ENCODE measurements at regions not wholly inside any gene's neighbourhood (a gene's known extent, or its start where the extent isn't known, plus 50 kb on each side); places are given as distances from the start of the nearest gene placed in this dataset.

DNA sequence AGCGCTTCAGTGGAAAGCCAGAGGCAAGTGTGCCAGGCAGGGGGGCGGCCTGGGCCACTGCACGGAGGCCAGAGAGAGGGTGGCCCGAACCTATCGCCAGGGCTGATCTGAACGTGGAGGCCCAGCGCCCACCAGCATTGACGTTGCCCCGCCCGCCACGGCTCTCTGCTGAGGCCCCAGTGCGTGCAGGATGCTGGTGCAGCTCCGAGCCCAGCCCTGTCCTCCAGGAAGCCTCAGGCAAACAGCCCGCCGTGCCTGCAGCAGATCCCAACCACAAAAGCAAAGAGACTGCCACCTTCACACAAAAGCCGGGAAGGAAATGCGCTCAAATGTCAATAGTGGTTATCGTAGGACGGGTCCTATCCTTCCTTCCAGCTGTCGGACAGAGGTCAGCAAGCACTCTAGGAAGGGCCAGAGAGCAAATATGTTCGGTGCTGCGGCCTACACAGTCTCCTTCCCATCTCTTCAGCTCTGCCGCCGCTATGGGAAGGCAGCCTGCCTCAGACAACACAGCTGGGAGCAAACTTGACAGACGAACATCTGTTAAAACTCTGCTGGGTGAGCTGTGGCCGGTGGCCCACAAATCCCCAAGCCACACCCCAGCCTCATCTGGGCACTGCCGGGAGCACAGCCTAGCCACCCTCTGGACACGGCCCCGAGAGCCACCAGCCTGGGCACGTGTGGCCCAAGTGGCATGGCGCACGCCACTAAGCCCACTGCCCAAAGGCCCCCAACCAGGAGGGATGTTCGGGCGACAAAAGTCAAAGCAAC, 146.2 kb downstream of the CRYBB2 start:
- no peak for DNase-seq (ENCODE audit: low read depth in 4 of 4, low spot score in 3 of 4)

DNA sequence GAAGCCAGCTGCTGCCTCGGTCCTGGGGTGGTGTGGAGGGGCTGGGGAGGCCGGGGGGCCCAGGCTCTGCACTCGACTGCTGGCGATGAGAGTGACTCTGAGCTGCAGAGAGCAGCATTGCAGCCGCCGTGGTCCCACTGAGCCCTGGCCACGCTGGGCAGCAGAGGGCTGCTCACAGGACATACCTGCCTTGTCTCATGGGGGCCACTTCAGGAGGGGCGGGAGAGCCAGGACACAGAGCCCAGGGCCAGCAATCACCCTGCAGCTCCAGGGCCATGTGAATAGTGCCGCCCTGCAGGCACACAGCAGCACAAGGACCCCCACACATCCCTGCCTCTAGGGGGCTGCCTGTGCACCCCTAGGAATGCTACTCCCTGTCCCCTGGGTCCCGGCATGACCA, 147.0 kb downstream of the CRYBB2 start:
- no peak for DNase-seq (ENCODE audit: low read depth in 4 of 4, low spot score in 3 of 4)

DNA sequence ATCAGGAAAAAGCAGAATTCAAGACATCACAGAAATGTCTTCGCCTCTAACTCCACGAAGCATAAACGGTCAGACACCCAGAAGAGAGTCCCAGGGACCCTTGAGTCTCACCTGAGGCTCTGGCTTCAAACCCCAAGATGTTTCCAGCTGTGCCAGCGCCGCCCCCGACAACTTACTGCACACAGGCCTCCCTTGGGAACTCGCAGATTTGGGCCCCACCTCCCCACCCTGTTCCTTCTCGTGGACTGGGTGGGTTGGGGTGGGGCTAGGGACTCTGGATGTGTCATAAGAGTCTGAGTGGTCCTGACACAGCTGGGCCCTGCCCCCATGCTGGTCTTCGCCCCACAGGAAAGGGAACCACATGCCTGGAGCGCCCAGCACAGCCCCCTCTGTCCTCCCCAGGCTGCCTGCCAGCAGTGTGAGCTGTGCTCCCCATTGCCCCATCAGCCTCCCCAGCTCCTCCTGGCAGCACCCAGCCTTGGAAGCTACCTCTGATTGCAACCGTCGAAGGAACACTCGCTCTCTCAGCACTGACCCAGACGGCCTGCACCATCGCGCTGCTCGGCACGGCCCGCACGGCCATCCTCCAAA, 147.5 kb downstream of the CRYBB2 start:
- DNase-seq (ENCODE audit: low read depth in 4 of 4, low spot score in 3 of 4): no peak

DNA sequence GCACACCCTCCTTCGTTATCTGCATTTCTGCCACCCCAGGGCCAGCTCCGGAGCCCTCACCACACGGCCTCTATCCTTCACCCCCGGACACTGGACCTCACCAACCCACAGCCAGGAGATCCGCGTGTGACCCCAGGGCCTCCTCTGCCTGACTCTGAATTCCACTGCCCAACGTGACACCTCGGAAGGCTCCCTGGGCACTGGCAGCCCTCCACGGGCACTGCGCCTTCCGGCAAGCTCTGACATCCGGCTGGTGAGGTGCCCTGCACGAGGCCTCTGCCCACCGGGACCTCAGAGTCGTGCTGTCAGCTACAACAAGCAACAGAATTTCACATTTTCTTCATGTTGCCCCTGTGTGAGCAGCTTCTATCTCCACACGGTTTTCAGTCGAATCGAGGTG, 148.3 kb downstream of the CRYBB2 start:
- DNase-seq (ENCODE audit: low read depth in 4 of 4, low spot score in 3 of 4): no peak

DNA sequence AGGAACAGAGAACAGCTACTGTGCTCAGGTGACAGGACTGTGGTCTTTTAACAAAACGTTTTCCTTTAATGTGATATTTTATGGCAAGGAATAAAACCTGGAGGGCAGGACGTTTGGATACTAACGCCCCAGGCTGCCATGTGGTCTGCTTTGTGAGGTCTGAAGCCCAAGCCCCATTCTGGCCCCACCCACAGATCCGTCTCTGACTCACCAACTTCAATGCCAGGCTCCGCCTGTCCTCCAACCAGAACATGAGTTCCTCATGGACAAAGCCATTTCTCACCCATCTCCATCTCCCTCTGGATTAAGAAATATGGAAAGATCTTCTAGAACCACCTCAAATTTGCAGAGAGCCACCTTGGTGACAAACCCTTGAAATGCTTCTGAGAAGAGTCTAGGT, 148.8 kb downstream of the CRYBB2 start:
- no peak for DNase-seq (ENCODE audit: low read depth in 4 of 4, low spot score in 3 of 4)

DNA sequence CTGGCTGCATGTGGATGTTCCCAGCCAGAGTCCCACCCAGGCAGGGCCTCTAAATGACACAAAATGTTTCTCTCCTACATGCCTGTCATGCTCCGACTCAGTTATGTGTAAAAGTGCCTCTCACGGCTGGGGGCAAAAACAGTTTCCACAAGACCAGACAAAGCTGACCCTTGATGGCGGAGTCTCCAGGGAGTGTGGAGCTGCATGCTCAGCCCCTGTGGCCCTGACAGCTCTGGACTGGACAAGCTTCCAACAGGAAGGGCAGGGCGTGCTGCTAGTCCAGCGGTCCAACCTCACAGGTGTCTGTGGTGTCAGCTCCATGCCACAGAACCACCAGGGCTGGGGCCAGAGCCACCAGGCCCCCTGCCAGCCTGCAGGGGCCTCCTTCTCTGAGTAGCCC, 149.6 kb downstream of the CRYBB2 start:
- no peak for DNase-seq (ENCODE audit: low read depth in 4 of 4, low spot score in 3 of 4)

DNA sequence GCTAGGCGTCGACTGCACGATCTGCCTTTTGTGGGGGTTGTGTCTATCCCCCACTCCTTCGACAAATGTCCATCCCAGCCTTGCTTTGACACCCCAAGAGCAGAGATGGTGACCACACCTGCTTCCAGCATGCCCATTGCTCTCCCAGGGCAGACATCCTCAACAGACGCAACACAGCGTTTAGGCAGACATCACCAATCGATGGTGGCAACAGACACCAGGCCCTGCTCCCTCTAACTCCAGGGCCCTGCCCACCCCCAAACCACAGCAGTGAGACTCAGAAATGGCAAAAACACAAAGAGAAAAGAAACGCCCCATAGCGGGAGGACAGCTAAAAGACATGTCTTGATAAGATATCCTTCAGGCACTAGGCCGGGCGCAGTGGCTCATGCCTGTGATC, 150.9 kb downstream of the CRYBB2 start:
- no peak for DNase-seq (ENCODE audit: low read depth in 4 of 4, low spot score in 3 of 4)

DNA sequence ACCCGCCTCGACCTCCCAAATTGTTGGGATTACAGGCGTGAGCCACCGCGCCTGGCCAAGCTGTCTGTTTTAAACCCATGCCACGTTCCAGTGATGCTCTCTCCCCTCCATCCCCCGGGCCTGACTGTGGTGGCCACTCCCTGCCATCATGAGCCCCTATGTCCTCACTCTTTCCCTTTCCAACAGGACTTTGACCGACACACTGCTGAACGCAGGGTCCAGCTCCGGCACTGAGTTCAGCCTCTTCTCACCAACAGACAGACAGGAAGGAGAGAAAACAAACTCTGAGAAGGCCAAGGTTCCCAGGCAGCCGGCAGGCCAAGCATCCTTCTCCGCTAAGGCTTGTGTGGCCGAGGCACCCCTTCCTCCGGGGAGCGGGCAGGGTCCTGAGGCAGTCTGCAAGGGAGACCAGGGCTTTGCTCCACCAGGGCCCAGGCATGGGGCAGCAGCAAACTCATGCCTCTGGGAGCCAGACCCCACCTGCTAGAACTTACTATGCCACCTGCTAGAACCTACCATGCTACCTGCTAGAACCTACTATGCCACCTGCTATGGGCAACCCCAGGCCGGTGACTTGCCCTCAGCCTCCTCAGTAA, 152.7 kb downstream of the CRYBB2 start:
- no peak for DNase-seq (ENCODE audit: low read depth in 4 of 4, low spot score in 3 of 4)

DNA sequence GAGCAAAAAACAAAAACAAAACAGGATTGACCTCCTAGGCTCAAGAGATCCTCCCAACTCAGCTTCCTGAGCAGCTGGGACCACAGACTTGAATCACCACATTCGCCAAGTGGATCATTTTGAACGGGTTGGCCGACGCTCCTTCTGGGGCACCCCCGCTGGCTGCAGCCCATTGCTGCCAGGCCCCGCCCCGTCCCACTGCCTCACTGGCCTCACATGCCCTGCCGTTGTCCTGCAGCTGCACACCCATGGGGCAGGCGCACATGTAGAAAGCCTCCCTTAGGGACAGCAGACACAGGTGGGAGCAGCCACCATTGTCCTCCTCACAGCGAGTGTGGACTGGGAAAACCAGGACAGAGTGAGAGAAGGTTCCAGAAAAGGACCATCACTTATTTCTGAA, 154.5 kb downstream of the CRYBB2 start:
- DNase-seq (ENCODE audit: low read depth in 4 of 4, low spot score in 3 of 4): no peak

DNA sequence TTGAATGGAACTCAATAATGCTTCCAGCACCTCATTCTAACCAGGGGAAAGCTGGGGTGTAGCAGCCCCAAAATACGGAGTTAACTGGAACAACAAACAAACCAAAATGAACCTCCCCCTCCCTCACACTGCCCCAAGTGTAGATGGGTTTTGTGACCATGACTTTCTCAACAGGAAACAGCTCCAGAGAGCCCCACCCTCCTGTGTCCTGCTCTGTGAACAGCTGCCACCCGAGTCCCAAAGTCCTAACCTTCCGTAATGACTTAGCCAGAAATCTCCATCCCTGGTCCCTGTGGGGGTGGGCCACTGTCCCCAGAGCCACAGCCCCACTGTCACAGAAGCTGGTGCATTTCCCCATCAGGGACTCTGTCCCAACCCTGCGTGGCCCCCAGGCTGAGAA, 155.4 kb downstream of the CRYBB2 start:
- no peak for DNase-seq (ENCODE audit: low read depth in 4 of 4, low spot score in 3 of 4)

DNA sequence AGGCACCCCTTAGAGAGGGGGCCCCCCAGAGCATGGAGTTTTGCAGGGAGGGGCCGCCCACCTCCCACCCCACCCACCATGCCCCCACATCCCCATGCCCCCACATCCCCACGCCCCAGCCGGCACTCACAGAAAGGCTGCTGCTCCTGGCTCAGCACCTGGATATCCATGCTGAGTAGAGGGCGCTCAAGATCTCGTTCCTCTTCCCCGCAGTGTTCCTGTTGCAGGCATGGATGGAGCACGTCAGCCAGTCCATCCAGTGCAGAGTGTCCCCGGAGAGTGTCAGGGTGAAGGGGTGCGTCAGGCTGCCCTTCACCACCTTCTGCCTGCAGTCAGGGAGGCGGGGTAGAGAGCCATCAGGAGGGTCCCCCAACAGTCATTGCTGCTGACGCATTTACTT, 156.2 kb downstream of the CRYBB2 start:
- DNase-seq (ENCODE audit: low read depth in 4 of 4, low spot score in 3 of 4): no peak

DNA sequence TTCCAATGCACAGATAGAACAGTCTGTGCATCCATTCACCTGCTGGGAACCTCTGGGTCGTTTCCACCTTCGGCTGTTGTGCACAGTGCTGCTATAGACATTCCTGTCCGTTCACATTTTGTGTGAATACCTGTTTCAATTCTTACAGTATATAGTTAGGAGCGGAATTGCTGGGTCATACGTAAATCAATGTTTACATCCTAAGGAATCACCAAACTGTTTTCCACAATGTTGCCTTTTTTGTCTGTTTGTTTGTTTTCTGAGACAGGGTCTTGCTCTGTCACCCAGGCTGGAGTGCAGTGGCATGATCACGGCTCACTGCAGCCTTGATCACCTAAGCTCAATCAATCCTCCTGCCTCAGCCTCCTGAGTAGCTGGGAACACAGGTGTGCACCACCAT, 158.3 kb downstream of the CRYBB2 start:
- DNase-seq (ENCODE audit: low read depth in 4 of 4, low spot score in 3 of 4): no peak

DNA sequence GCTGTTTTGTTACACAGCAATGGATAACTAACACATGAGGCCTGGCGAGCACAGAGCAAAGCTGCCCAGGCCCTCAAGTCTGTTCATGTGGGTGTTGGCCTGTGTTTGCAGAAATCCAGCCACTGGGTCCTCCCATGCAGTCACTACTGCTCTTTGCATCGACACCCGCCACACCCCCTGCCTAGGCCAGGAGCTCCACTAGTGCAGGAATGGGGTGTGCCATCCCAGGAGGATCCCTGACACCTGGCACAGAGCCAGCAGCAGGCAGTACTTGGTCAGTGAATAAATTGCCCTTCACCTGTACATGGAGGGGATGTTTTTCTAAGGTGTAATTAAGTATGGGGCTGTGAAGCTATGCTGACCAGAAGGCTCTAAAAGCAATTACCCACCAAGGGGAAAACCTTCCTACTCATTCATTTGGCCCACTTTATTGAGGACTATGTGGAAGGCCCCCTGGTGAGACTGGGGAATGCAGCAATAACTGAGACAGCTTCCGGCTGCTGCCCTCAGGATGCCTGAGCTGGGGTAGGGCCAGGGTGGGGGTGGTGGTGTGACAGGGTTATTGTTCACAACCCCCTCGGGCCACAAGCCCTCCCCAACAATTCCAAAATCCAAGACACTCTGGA, 160.8 kb downstream of the CRYBB2 start:
- DNase-seq (ENCODE audit: low read depth in 4 of 4, low spot score in 3 of 4): no peak

DNA sequence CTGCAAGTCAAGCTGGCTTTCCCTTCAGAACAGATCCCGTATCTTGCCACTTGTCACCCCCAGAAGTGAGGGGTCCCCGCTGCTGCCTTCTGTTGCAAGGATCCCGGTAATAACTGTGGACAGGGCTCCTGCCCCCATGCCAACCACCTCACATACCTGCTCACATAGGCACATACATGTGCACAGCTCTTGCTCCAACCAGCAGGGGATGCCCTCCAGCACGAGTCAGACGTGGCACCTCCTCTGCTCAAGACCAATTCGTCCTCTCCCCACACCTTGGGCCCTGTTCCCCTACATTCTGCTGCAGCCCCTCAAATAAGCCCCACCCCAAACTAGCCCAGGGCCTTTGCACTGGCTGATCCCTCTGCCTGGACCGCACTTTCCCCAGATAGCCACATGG, 163.3 kb downstream of the CRYBB2 start:
- no peak for DNase-seq (ENCODE audit: low read depth in 4 of 4, low spot score in 3 of 4)

DNA sequence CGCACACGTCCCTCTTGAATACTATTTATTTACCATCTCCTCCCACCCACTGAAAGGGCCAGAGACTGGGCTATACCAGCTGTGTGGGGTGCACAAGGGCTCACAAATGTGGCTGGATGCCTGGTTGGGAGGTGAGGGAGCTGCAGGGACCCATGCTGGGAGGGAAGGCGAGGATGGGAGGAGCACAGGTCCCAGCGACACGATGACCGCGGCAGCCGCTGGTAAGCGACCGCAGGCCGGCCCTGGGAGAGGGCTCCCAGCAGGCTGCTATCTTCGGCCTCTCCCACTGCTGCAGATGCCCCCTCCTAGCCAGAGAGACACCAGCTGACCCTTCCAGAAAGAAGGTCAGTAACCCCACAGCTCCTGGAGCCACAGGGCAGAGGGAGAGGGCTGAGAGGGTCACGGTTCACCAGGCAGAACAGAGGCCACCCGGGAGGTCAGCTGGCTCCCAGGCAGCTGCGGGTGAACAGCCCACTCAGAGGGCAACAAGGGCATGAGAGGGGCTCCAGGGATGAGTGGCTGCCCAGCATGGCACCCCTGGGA, 163.9 kb downstream of the CRYBB2 start:
- DNase-seq (ENCODE audit: low read depth in 4 of 4, low spot score in 3 of 4): no peak

DNA sequence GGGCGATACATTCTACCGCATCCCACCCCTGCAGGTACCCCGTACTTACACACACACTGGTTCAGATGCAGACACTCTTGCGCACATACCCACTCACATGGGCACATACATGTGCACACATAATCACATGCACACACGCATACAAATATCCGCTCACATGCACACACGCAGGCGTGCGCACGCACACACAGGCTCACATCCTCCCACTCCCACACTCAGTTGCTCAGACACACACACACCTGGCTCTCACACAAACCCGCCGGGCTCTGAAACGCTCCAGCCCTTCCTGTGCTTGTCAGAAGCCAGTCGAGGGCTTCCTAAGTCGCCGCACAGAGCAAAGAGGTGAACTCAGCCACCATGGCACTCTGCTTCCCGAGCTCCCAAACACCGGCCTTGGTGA, 164.5 kb downstream of the CRYBB2 start:
- DNase-seq (ENCODE audit: low read depth in 4 of 4, low spot score in 3 of 4): no peak

DNA sequence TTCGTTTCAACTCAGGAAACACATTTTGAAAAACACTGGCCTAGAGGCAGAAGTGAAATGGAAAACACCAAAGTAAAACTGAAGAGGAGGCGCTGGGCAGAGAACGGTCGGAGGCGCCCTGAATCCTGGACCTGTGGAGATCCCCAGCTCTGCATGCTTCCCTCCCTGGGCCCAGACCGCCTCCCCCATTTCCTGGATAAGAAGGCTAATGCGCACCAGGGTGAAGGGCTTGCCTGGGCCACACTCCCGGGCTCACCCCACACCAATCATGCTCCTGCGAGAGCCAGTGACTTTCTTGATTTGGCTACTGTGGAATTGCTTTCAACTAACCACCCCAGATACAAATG, 167.1 kb downstream of the CRYBB2 start:
- DNase-seq (ENCODE audit: low read depth in 4 of 4, low spot score in 3 of 4): no peak

DNA sequence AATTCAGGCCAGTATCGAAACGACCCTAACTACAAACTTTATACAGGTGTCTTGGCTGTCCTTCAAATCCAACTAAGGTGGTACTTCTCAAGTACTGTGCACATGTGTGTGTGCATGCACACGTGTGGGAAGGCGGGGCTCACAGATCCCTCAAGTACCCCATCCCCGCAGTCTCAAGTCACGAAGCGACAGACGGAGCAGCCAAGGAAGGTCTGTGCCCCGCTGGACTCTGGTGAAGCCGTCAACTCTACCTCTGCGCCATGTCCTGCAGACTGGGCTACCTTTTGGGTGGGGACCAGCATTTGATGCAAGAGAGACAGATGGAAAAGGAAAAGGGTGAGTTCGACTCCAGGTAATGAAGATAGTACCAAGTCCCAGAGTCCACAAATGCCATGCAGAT, 169.0 kb downstream of the CRYBB2 start:
- DNase-seq (ENCODE audit: low read depth in 4 of 4, low spot score in 3 of 4): no peak

DNA sequence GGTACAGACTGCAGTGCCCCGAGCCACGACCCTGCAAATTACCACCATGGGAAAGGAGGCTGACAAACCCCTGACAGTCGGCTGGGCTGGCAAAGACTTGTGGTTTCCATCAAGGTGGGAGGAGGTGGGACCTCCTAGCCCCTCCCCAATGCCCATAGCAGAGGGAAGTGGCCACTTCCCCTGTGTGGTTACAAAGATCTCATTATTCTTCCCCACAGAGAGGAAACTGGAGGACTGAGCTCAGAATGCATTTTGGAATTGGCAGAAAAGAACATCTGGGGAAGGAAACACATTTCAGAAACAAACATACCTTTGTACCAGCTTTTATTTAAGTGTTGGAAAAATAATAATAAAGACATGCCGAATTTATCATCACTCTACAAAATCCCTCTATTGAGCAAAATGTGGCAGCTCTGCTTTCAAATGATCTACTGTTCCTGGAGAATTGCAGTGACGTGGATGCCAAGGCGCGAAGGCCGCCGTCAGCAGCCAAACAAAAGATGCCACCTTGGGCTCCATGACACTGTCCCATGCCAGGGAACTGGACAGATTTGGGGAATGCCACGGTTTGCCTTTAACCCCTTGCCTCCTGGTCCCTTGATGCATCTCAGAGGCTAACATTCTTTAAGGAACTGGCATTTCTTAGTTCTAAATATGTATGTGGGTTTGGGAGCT, 169.6 kb downstream of the CRYBB2 start:
- no peak for DNase-seq (ENCODE audit: low read depth in 4 of 4, low spot score in 3 of 4)

DNA sequence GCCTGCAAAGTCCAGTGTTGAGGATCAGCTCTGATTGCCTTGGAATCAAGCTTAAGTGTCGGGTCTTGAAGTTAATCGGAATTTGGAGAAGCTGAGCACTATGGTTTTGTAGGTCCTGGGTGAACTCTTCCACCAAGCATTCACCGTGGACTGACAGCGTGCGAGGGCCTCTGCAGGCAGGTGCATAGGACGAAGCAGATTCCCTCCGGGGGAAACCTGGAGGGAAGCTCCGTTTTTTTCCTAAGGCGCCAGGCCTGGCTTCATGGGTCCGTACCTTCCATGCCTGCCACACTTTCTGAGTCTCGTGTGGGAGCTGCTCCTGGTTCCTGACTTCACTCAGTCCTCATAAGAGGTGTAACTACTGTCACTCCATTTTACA, 170.1 kb downstream of the CRYBB2 start:
- DNase-seq (ENCODE audit: low read depth in 4 of 4, low spot score in 3 of 4): no peak

Measured in left renal pelvis (tissue), 4 donors.